RWPE2 (cell line): ENCODE measurements at regions not wholly inside any gene's neighbourhood (a gene's known extent, or its start where the extent isn't known, plus 50 kb on each side); places are given as distances from the start of the nearest gene placed in this dataset.

Source experiments
- ATAC-seq: fragments of 200-7000 bp; cut with Tn5 transposase; 3 replicates; pipeline ENCODE4 v1.9.1; 2021; ENCODE audit warnings: low read depth
- DNase-seq: peaks from one replicate; pipeline ENCODE4 v3.0.0-alpha.2; 2020; ENCODE audit warnings: low spot score
- H3K27ac ChIP-seq: fragments of 450-650 bp; 2 replicates; pipeline ENCODE4 v1.5.1; 2017; ENCODE audit warnings: mild to moderate bottlenecking; ENCODE audit not compliant: poor library complexity, severe bottlenecking
- H3K27me3 ChIP-seq: fragments of 250-450 bp; sonication (Bioruptor Pico); 2 replicates; pipeline ENCODE4 v1.5.1; 2021; ENCODE audit warnings: mild to moderate bottlenecking, moderate library complexity; ENCODE audit not compliant: insufficient read depth, poor library complexity, severe bottlenecking
- H3K36me3 ChIP-seq: fragments of 250-450 bp; sonication (Bioruptor Pico); 2 replicates; pipeline ENCODE4 v1.5.1; 2020; ENCODE audit warnings: low read depth, mild to moderate bottlenecking, moderate library complexity
- H3K4me1 ChIP-seq: fragments of 250-450 bp; sonication (Bioruptor Pico); 2 replicates; pipeline ENCODE4 v1.5.1; 2021; ENCODE audit warnings: mild to moderate bottlenecking, moderate library complexity; ENCODE audit not compliant: insufficient read depth, poor library complexity, severe bottlenecking
- H3K4me3 ChIP-seq: fragments of 250-450 bp; sonication (Bioruptor Pico); 2 replicates; pipeline ENCODE4 v1.5.1; 2021; ENCODE audit warnings: mild to moderate bottlenecking, moderate library complexity; ENCODE audit not compliant: severe bottlenecking
- H3K9me3 ChIP-seq: fragments of 250-450 bp; sonication (Bioruptor Pico); 2 replicates; pipeline ENCODE4 v1.5.1; 2021; ENCODE audit warnings: mild to moderate bottlenecking, moderate library complexity; ENCODE audit not compliant: severe bottlenecking
- TF ChIP-seq, protein P1 (sequence below): fragments of 450-650 bp; IDR thresholded peaks from one replicate; pipeline ENCODE4 v1.5.1; 2017; ENCODE audit warnings: mild to moderate bottlenecking, moderate library complexity; ENCODE audit not compliant: poor library complexity, severe bottlenecking

GRCh38 chr5:101580591-101580990, 677.5 kb upstream of the ST8SIA4 start:
- Histone ChIP-seq H3K4me3 (no peak overlapping the region), H3K9me3 (no peaks in the 10 kb centered on the region), H3K27me3 (peaks cover 3% of the 10 kb centered on the region), H3K4me1 (no peaks in the 10 kb centered on the region), H3K36me3 (no peaks in the 10 kb centered on the region), H3K27ac (no peak overlapping the region)
- TF ChIP-seq, protein P1, sequence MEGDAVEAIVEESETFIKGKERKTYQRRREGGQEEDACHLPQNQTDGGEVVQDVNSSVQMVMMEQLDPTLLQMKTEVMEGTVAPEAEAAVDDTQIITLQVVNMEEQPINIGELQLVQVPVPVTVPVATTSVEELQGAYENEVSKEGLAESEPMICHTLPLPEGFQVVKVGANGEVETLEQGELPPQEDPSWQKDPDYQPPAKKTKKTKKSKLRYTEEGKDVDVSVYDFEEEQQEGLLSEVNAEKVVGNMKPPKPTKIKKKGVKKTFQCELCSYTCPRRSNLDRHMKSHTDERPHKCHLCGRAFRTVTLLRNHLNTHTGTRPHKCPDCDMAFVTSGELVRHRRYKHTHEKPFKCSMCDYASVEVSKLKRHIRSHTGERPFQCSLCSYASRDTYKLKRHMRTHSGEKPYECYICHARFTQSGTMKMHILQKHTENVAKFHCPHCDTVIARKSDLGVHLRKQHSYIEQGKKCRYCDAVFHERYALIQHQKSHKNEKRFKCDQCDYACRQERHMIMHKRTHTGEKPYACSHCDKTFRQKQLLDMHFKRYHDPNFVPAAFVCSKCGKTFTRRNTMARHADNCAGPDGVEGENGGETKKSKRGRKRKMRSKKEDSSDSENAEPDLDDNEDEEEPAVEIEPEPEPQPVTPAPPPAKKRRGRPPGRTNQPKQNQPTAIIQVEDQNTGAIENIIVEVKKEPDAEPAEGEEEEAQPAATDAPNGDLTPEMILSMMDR, result no peak
- no peak for ATAC-seq
- DNase-seq, result no peak

GRCh38 chr5:101574017-101574416, 670.9 kb upstream of the ST8SIA4 start:
- TF ChIP-seq, protein P1, result no peak
- H3K36me3 ChIP-seq, result no peaks in the 10 kb centered on the region
- no peak overlapping the region for H3K27ac ChIP-seq
- H3K4me3 ChIP-seq, result no peak overlapping the region
- H3K9me3 ChIP-seq, result no peaks in the 10 kb centered on the region
- ATAC-seq (no peak), DNase-seq (no peak)
- no peaks in the 10 kb centered on the region for H3K27me3 ChIP-seq
- no peaks in the 10 kb centered on the region for H3K4me1 ChIP-seq

- Histone ChIP-seq H3K27ac (no peak overlapping the region), H3K4me1 (no peaks in the 10 kb centered on the region), H3K4me3 (no peak overlapping the region), H3K9me3 (no peaks in the 10 kb centered on the region), H3K36me3 (no peaks in the 10 kb centered on the region), H3K27me3 (no peaks in the 10 kb centered on the region)
- ATAC-seq (no peak), DNase-seq (no peak)
- TF ChIP-seq, protein P1, result no peak
These were observed 657.9 kb upstream of the ST8SIA4 start for GRCh38 chr5:101561018-101561417.

DNA sequence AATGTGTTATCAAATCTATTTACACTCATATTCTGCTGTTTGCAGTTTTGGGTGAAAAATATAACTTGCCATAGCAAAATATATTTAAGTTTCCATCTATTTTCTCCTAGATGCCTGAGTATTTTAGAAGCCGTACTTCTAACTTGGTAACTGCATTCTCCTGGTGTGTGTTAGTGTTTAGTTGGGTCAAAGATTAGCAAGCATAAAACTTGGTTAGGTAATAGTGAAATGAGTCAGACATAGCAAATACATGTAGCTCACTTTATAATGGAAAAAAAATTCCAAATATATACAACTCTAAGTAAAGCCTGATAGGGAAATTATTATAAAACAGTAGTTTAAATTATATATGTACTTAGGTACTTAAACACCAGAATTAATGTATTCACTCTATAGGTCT, 640.7 kb upstream of the ST8SIA4 start:
- ATAC-seq, result no peak
- H3K27me3 ChIP-seq, result no peaks in the 10 kb centered on the region
- H3K27ac ChIP-seq, result no peak overlapping the region
- H3K4me1 ChIP-seq, result no peaks in the 10 kb centered on the region
- H3K4me3 ChIP-seq, result no peak overlapping the region
- no peaks in the 10 kb centered on the region for H3K36me3 ChIP-seq
- no peak for DNase-seq
- TF ChIP-seq, protein P1, result no peak
- no peaks in the 10 kb centered on the region for H3K9me3 ChIP-seq

DNA sequence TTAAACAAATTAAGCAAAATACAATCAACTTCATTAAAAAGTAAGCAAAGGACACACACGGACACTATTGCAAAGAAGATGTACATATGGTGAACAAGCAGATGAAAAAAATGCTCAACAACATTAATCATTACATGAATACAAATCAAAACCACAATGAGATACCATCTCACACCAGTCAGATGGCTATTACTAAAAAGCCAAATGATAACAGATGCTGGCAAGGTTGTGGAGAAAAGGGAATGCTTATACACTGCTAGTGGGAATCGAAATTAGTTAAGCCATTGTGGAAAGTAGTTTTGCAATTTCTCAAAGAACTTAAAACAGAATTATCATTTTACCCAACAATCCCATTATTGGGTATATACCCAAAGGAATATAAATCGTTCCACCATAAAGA, 636.2 kb upstream of the ST8SIA4 start:
- H3K4me3 ChIP-seq, result no peak overlapping the region
- TF ChIP-seq, protein P1, result no peak
- ATAC-seq (no peak), DNase-seq (no peak)
- no peaks in the 10 kb centered on the region for H3K36me3 ChIP-seq
- peaks cover 3% of the 10 kb centered on the region for H3K27me3 ChIP-seq
- H3K4me1 ChIP-seq, result no peaks in the 10 kb centered on the region
- no peaks in the 10 kb centered on the region for H3K9me3 ChIP-seq
- H3K27ac ChIP-seq, result no peak overlapping the region
